ENCODE measurements at regions not wholly inside any gene's neighbourhood (a gene's known extent, or its start where the extent isn't known, plus 50 kb on each side); places are given as distances from the start of the nearest gene placed in this dataset.

DNA sequence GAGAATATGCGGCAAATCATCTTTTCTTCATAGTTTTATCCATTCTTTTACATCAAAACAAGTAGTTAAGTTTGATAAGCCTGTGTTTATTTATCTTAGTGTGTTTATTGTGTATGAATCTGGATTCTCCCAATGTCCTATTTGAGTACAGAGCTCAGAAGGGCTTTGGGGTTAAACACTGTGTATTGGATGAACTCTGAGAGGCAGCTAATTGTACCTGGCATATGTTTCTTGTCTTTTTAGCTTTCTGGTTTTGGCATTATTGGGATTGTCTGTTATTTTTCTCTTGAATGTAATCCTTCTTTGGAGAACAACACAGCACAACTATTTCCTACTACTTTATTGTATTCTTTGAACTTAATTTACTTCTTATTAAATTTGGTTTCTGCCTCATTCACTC, 906.9 kb downstream of the ADGRL2 start:
- Mint-ChIP-seq H3K27me3 (ENCODE audit: low read depth) (no peaks in the 10 kb centered on the region), H3K27ac (no peak overlapping the region), H3K36me3 (no peaks in the 10 kb centered on the region), H3K4me1 (no peaks in the 10 kb centered on the region), H3K9me3 (no peaks in the 10 kb centered on the region), H3K4me3 (no peak overlapping the region)
- DNase-seq (ENCODE audit: low spot score) (no peak), ATAC-seq (no peak)
- TF ChIP-seq HMGA2 (CRISPR knock-in tag; IDR thresholded peaks at IDR 0.05) = no peak
- TF ChIP-seq, protein P1, sequence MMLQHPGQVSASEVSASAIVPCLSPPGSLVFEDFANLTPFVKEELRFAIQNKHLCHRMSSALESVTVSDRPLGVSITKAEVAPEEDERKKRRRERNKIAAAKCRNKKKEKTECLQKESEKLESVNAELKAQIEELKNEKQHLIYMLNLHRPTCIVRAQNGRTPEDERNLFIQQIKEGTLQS (CRISPR knock-in tag; conservative IDR thresholded peaks at IDR 0.05) = no peak
- TF ChIP-seq, protein P2, sequence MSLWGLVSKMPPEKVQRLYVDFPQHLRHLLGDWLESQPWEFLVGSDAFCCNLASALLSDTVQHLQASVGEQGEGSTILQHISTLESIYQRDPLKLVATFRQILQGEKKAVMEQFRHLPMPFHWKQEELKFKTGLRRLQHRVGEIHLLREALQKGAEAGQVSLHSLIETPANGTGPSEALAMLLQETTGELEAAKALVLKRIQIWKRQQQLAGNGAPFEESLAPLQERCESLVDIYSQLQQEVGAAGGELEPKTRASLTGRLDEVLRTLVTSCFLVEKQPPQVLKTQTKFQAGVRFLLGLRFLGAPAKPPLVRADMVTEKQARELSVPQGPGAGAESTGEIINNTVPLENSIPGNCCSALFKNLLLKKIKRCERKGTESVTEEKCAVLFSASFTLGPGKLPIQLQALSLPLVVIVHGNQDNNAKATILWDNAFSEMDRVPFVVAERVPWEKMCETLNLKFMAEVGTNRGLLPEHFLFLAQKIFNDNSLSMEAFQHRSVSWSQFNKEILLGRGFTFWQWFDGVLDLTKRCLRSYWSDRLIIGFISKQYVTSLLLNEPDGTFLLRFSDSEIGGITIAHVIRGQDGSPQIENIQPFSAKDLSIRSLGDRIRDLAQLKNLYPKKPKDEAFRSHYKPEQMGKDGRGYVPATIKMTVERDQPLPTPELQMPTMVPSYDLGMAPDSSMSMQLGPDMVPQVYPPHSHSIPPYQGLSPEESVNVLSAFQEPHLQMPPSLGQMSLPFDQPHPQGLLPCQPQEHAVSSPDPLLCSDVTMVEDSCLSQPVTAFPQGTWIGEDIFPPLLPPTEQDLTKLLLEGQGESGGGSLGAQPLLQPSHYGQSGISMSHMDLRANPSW (CRISPR knock-in tag; conservative IDR thresholded peaks at IDR 0.05; ENCODE audit: low read depth) = no peak
- no peak for TF ChIP-seq NFYB (CRISPR knock-in tag; conservative IDR thresholded peaks at IDR 0.05; ENCODE audit: low read depth)
- no peak for TF ChIP-seq SMAD3 (CRISPR knock-in tag; IDR thresholded peaks at IDR 0.05; ENCODE audit: borderline replicate concordance)
- no peak for TF ChIP-seq NR2C2 (CRISPR knock-in tag; IDR thresholded peaks at IDR 0.05)
- no peak for TF ChIP-seq NFE2L1 (CRISPR knock-in tag; IDR thresholded peaks at IDR 0.05)
- TF ChIP-seq NFATC4 (CRISPR knock-in tag; IDR thresholded peaks at IDR 0.05) = no peak
- no peak for TF ChIP-seq TEAD1 (CRISPR knock-in tag; IDR thresholded peaks at IDR 0.05)
- no peak for TF ChIP-seq ZNF121 (CRISPR knock-in tag; IDR thresholded peaks at IDR 0.05)
- TF ChIP-seq, protein P3, sequence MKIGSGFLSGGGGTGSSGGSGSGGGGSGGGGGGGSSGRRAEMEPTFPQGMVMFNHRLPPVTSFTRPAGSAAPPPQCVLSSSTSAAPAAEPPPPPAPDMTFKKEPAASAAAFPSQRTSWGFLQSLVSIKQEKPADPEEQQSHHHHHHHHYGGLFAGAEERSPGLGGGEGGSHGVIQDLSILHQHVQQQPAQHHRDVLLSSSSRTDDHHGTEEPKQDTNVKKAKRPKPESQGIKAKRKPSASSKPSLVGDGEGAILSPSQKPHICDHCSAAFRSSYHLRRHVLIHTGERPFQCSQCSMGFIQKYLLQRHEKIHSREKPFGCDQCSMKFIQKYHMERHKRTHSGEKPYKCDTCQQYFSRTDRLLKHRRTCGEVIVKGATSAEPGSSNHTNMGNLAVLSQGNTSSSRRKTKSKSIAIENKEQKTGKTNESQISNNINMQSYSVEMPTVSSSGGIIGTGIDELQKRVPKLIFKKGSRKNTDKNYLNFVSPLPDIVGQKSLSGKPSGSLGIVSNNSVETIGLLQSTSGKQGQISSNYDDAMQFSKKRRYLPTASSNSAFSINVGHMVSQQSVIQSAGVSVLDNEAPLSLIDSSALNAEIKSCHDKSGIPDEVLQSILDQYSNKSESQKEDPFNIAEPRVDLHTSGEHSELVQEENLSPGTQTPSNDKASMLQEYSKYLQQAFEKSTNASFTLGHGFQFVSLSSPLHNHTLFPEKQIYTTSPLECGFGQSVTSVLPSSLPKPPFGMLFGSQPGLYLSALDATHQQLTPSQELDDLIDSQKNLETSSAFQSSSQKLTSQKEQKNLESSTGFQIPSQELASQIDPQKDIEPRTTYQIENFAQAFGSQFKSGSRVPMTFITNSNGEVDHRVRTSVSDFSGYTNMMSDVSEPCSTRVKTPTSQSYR (CRISPR knock-in tag; IDR thresholded peaks at IDR 0.05) = no peak
- TF ChIP-seq, protein P4, sequence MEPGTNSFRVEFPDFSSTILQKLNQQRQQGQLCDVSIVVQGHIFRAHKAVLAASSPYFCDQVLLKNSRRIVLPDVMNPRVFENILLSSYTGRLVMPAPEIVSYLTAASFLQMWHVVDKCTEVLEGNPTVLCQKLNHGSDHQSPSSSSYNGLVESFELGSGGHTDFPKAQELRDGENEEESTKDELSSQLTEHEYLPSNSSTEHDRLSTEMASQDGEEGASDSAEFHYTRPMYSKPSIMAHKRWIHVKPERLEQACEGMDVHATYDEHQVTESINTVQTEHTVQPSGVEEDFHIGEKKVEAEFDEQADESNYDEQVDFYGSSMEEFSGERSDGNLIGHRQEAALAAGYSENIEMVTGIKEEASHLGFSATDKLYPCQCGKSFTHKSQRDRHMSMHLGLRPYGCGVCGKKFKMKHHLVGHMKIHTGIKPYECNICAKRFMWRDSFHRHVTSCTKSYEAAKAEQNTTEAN (CRISPR knock-in tag; IDR thresholded peaks at IDR 0.05) = no peak
- TF ChIP-seq, protein P5, sequence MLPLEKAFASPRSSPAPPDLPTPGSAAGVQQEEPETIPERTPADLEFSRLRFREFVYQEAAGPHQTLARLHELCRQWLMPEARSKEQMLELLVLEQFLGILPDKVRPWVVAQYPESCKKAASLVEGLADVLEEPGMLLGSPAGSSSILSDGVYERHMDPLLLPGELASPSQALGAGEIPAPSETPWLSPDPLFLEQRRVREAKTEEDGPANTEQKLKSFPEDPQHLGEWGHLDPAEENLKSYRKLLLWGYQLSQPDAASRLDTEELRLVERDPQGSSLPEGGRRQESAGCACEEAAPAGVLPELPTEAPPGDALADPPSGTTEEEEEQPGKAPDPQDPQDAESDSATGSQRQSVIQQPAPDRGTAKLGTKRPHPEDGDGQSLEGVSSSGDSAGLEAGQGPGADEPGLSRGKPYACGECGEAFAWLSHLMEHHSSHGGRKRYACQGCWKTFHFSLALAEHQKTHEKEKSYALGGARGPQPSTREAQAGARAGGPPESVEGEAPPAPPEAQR (CRISPR knock-in tag; IDR thresholded peaks at IDR 0.05) = no peak
- TF ChIP-seq FOXK1 (CRISPR knock-in tag; IDR thresholded peaks at IDR 0.05) = no peak
- no peak for TF ChIP-seq ZNF263 (CRISPR knock-in tag; IDR thresholded peaks at IDR 0.05; ENCODE audit: low read depth)
- TF ChIP-seq TCF7 (CRISPR knock-in tag; IDR thresholded peaks at IDR 0.05; ENCODE audit: low read depth) = no peak
- no peak for TF ChIP-seq NR1H2 (CRISPR knock-in tag; IDR thresholded peaks at IDR 0.05)
- TF ChIP-seq, protein P6, sequence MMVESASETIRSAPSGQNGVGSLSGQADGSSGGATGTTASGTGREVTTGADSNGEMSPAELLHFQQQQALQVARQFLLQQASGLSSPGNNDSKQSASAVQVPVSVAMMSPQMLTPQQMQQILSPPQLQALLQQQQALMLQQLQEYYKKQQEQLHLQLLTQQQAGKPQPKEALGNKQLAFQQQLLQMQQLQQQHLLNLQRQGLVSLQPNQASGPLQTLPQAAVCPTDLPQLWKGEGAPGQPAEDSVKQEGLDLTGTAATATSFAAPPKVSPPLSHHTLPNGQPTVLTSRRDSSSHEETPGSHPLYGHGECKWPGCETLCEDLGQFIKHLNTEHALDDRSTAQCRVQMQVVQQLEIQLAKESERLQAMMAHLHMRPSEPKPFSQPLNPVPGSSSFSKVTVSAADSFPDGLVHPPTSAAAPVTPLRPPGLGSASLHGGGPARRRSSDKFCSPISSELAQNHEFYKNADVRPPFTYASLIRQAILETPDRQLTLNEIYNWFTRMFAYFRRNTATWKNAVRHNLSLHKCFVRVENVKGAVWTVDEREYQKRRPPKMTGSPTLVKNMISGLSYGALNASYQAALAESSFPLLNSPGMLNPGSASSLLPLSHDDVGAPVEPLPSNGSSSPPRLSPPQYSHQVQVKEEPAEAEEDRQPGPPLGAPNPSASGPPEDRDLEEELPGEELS (CRISPR knock-in tag; IDR thresholded peaks at IDR 0.05) = no peak
- TF ChIP-seq, protein P7, sequence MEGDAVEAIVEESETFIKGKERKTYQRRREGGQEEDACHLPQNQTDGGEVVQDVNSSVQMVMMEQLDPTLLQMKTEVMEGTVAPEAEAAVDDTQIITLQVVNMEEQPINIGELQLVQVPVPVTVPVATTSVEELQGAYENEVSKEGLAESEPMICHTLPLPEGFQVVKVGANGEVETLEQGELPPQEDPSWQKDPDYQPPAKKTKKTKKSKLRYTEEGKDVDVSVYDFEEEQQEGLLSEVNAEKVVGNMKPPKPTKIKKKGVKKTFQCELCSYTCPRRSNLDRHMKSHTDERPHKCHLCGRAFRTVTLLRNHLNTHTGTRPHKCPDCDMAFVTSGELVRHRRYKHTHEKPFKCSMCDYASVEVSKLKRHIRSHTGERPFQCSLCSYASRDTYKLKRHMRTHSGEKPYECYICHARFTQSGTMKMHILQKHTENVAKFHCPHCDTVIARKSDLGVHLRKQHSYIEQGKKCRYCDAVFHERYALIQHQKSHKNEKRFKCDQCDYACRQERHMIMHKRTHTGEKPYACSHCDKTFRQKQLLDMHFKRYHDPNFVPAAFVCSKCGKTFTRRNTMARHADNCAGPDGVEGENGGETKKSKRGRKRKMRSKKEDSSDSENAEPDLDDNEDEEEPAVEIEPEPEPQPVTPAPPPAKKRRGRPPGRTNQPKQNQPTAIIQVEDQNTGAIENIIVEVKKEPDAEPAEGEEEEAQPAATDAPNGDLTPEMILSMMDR (IDR thresholded peaks at IDR 0.05) = no peak
- ChIA-PET POLR2A (interaction anchor here (0.5 kb wide), 1 partner anchor 592 kb away, joined by 6 read pairs; no protein-coding TSS in a partner anchor), CTCF (no interaction called here)
